ENCODE measurements at regions not wholly inside any gene's neighbourhood (a gene's known extent, or its start where the extent isn't known, plus 50 kb on each side); places are given as distances from the start of the nearest gene placed in this dataset.

GRCh38 chr3:117278424-117279190 lies 569.0 kb downstream of the TUSC7 start:
- TF ChIP-seq ZNF70 (CRISPR knock-in tag; IDR thresholded peaks at IDR 0.05) (no peak), PATZ1 (CRISPR knock-in tag; IDR thresholded peaks at IDR 0.05; ENCODE audit: borderline replicate concordance) (no peak), ZNF8 (CRISPR knock-in tag; IDR thresholded peaks at IDR 0.05) (no peak), ZFP30 (CRISPR knock-in tag; IDR thresholded peaks at IDR 0.05) (no peak), ZNF565 (CRISPR knock-in tag; conservative IDR thresholded peaks at IDR 0.05; ENCODE audit: low read depth) (no peak), CREB5 (CRISPR knock-in tag; IDR thresholded peaks at IDR 0.05; ENCODE audit: low read depth) (0 out of 2 replicates have a peak, but pooled peaks have one; percentile 37), RARB (CRISPR knock-in tag; IDR thresholded peaks at IDR 0.05) (no peak), TOX (CRISPR knock-in tag; IDR thresholded peaks at IDR 0.05; ENCODE audit: borderline replicate concordance) (0 out of 2 replicates have a peak, but pooled peaks have one; percentile 49), ZFP3 (CRISPR knock-in tag; IDR thresholded peaks at IDR 0.05) (no peak), POU6F1 (CRISPR knock-in tag; IDR thresholded peaks at IDR 0.05; ENCODE audit: borderline replicate concordance, low read depth) (no peak), ESRRG (CRISPR knock-in tag; IDR thresholded peaks at IDR 0.05) (no peak), ISL1 (CRISPR knock-in tag; IDR thresholded peaks at IDR 0.05) (peak; percentile 50; the same call in 1 of the 2 replicates), CSRNP3 (CRISPR knock-in tag; IDR thresholded peaks at IDR 0.05) (0 out of 2 replicates have a peak, but pooled peaks have one; percentile 41), OSR1 (CRISPR knock-in tag; IDR thresholded peaks at IDR 0.05) (no peak)

Data from SK-N-SH treated with all-trans-retinoic acid at 6 μM for 48 hours (cell line).